IMR-90 (cell line): ENCODE measurements at regions not wholly inside any gene's neighbourhood (a gene's known extent, or its start where the extent isn't known, plus 50 kb on each side); places are given as distances from the start of the nearest gene placed in this dataset.

Experiments used
- ATAC-seq: fragments of 200-7000 bp; cut with Tn5 transposase; 2 replicates; pipeline ENCODE4 v1.9.1; 2020; ENCODE audit warnings: low read depth, mild to moderate bottlenecking, moderate library complexity
- BruUV-seq: library from RNA; stranded (reverse); fragments of 400-500 nt; replicated peaks from 2 replicates; lab custom pipeline; 2021; lab: Mats Ljungman, UMichigan
- CTCF ChIA-PET: fragments of 300-600 bp; formaldehyde crosslinking; extraction: SDS; loops from one replicate; lab custom pipeline; 2021; ENCODE audit warnings: antibody characterized with exemption; lab: Yijun Ruan, JAX
- POLR2A ChIA-PET: fragments of 300-600 bp; sonication (Branson Sonifier 250); formaldehyde crosslinking; loops from one replicate; lab custom pipeline; 2022; ENCODE audit warnings: antibody characterized with exemption; ENCODE audit not compliant: unreplicated experiment; lab: Charles Lee
- DNase-seq: peaks from one replicate; pipeline ENCODE4 v3.0.0; 2013
- H2AFZ ChIP-seq: replicated peaks from 2 replicates; pipeline ENCODE3; 2013; ENCODE audit warnings: low read length, mild to moderate bottlenecking; ENCODE audit not compliant: poor library complexity
- H2AK5ac ChIP-seq: 2 replicates; pipeline ENCODE4 v1.6.1; 2013; ENCODE audit warnings: low read depth, low read length, inconsistent platforms
- H2AK9ac ChIP-seq: replicated peaks from 2 replicates; pipeline ENCODE3; 2013; ENCODE audit warnings: mild to moderate bottlenecking, low read depth, low read length, moderate library complexity; ENCODE audit not compliant: poor library complexity
- H2BK120ac ChIP-seq: 2 replicates; pipeline ENCODE4 v1.6.1; 2013; ENCODE audit warnings: low read depth, low read length, inconsistent platforms
- H2BK15ac ChIP-seq: 3 replicates; pipeline ENCODE4 v1.6.1; 2013; ENCODE audit warnings: low read depth, low read length, inconsistent platforms
- H2BK20ac ChIP-seq: 2 replicates; pipeline ENCODE4 v1.6.1; 2013; ENCODE audit warnings: low read depth, mild to moderate bottlenecking, inconsistent platforms, low read length, moderate library complexity
- H2BK5ac ChIP-seq: 2 replicates; pipeline ENCODE4 v1.6.1; 2013; ENCODE audit warnings: mild to moderate bottlenecking, low read depth, low read length, inconsistent platforms; ENCODE audit not compliant: poor library complexity, severe bottlenecking
- H3K14ac ChIP-seq: replicated peaks from 2 replicates; pipeline ENCODE4 v1.6.1; 2013; ENCODE audit warnings: low read depth, low read length, inconsistent platforms
- H3K18ac ChIP-seq: 2 replicates; pipeline ENCODE4 v1.6.1; 2013; ENCODE audit warnings: low read depth, low read length, control low read depth
- H3K23ac ChIP-seq: 2 replicates; pipeline ENCODE4 v1.6.1; 2013; ENCODE audit warnings: low read depth, low read length, inconsistent platforms
- H3K27ac ChIP-seq: 2 replicates; pipeline ENCODE4 v1.5.1; 2013; ENCODE audit warnings: mild to moderate bottlenecking, control low read depth, low read length; ENCODE audit not compliant: insufficient read depth
- H3K27me3 ChIP-seq: 2 replicates; pipeline ENCODE4 v1.6.1; 2013; ENCODE audit warnings: low read length; ENCODE audit not compliant: control insufficient read depth, insufficient read depth
- H3K36me3 ChIP-seq: 2 replicates; pipeline ENCODE4 v1.6.1; 2013; ENCODE audit warnings: low read length, mixed read lengths; ENCODE audit not compliant: control insufficient read depth, insufficient read depth
- H3K4ac ChIP-seq: 2 replicates; pipeline ENCODE4 v1.6.1; 2013; ENCODE audit warnings: low read depth, low read length, inconsistent platforms
- H3K4me1 ChIP-seq: 2 replicates; pipeline ENCODE4 v1.6.1; 2013; ENCODE audit warnings: low read length, mixed read lengths; ENCODE audit not compliant: control insufficient read depth, insufficient read depth
- H3K4me2 ChIP-seq: 2 replicates; pipeline ENCODE4 v1.6.1; 2013; ENCODE audit warnings: low read depth, mild to moderate bottlenecking, control low read depth, low read length, moderate library complexity
- H3K4me3 ChIP-seq: 2 replicates; pipeline ENCODE4 v1.5.1; 2013; ENCODE audit warnings: low read depth, mild to moderate bottlenecking, control low read depth, low read length, moderate library complexity; ENCODE audit not compliant: insufficient read depth
- H3K56ac ChIP-seq: 2 replicates; pipeline ENCODE4 v1.6.1; 2013; ENCODE audit warnings: low read length, inconsistent platforms; ENCODE audit not compliant: insufficient read depth; ENCODE audit errors: extremely low read depth
- H3K79me1 ChIP-seq, 2 experiments: 2 replicates each; pipeline ENCODE4 v1.6.1; 2013; ENCODE audit warnings: low read length in 2 of 2, inconsistent platforms in 1 of 2, low read depth in 1 of 2
- H3K9ac ChIP-seq: 2 replicates; pipeline ENCODE4 v1.6.1; 2013; ENCODE audit warnings: low read depth, low read length, control low read depth
- H3K9me1 ChIP-seq: 2 replicates; pipeline ENCODE4 v1.6.1; 2013; ENCODE audit warnings: low read length, inconsistent platforms; ENCODE audit not compliant: insufficient read depth
- H3K9me3 ChIP-seq: 2 replicates; pipeline ENCODE4 v1.6.1; 2013; ENCODE audit warnings: low read length; ENCODE audit not compliant: control insufficient read depth, insufficient read depth
- H4K20me1 ChIP-seq: 2 replicates; pipeline ENCODE4 v1.6.1; 2013; ENCODE audit warnings: low read length, inconsistent platforms; ENCODE audit not compliant: insufficient read depth
- H4K5ac ChIP-seq: 2 replicates; pipeline ENCODE4 v1.6.1; 2013; ENCODE audit warnings: mild to moderate bottlenecking, low read depth, low read length, control low read depth
- H4K8ac ChIP-seq, 2 experiments: 2 replicates each; pipeline ENCODE4 v1.6.1; 2013; ENCODE audit warnings: low read depth in 2 of 2, low read length in 2 of 2, control low read depth in 1 of 2, inconsistent platforms in 1 of 2
- H4K91ac ChIP-seq: 2 replicates; pipeline ENCODE4 v1.6.1; 2013; ENCODE audit warnings: low read depth, low read length, inconsistent platforms; ENCODE audit not compliant: insufficient read depth
- BHLHE40 ChIP-seq: fragments of 150-350 bp; IDR thresholded peaks from 2 replicates; pipeline ENCODE4 v1.6.1; 2016; ENCODE audit warnings: mild to moderate bottlenecking, low read depth, low read length
- CEBPB ChIP-seq: IDR thresholded peaks from 2 replicates; pipeline ENCODE4 v1.6.1; 2012; ENCODE audit warnings: low read depth, low read length, improper control_type of control experiment
- CHD1 ChIP-seq: IDR thresholded peaks from 2 replicates; pipeline ENCODE4 v1.6.1; 2012; ENCODE audit warnings: low read depth, low read length, improper control_type of control experiment
- CTCF ChIP-seq: conservative IDR thresholded peaks from 2 replicates; pipeline ENCODE4 v1.5.1; 2012; ENCODE audit warnings: mild to moderate bottlenecking, low read depth, low read length, improper control_type of control experiment
- ELK1 ChIP-seq: fragments of 150-350 bp; IDR thresholded peaks from 2 replicates; pipeline ENCODE4 v1.6.1; 2016; ENCODE audit warnings: low read depth, mild to moderate bottlenecking, low read length, moderate library complexity, borderline replicate concordance
- FOS ChIP-seq: fragments of 150-350 bp; IDR thresholded peaks from 2 replicates; pipeline ENCODE4 v1.6.1; 2016; ENCODE audit warnings: low read depth, low read length
- MAFK ChIP-seq: IDR thresholded peaks from 2 replicates; pipeline ENCODE4 v1.6.1; 2012; ENCODE audit warnings: low read depth, low read length, improper control_type of control experiment
- MAZ ChIP-seq: IDR thresholded peaks from 2 replicates; pipeline ENCODE4 v1.6.1; 2012; ENCODE audit warnings: low read depth, mild to moderate bottlenecking, low read length, improper control_type of control experiment, moderate library complexity, borderline replicate concordance
- MXI1 ChIP-seq: IDR thresholded peaks from 2 replicates; pipeline ENCODE4 v1.6.1; 2012; ENCODE audit warnings: low read depth, mild to moderate bottlenecking, low read length, moderate library complexity, borderline replicate concordance
- NFE2L2 ChIP-seq: fragments of 150-350 bp; IDR thresholded peaks from 2 replicates; pipeline ENCODE4 v1.6.1; 2016; ENCODE audit warnings: low read depth, mild to moderate bottlenecking, low read length
- POLR2A ChIP-seq: IDR thresholded peaks from 2 replicates; pipeline ENCODE4 v1.6.1; 2012; ENCODE audit warnings: mild to moderate bottlenecking, low read depth, low read length
- RAD21 ChIP-seq: IDR thresholded peaks from 2 replicates; pipeline ENCODE4 v1.6.1; 2012; ENCODE audit warnings: low read length, improper control_type of control experiment
- RCOR1 ChIP-seq: IDR thresholded peaks from 2 replicates; pipeline ENCODE4 v1.6.1; 2012; ENCODE audit warnings: mild to moderate bottlenecking, low read length, improper control_type of control experiment; ENCODE audit not compliant: insufficient replicate concordance
- RFX5 ChIP-seq: IDR thresholded peaks from 2 replicates; pipeline ENCODE4 v1.8.0; 2012; ENCODE audit warnings: low read depth, mild to moderate bottlenecking, low read length, moderate library complexity
- SMC3 ChIP-seq: fragments of 150-350 bp; IDR thresholded peaks from 2 replicates; pipeline ENCODE4 v1.6.1; 2016; ENCODE audit warnings: low read depth, mild to moderate bottlenecking, antibody characterized with exemption, low read length, moderate library complexity
- USF2 ChIP-seq: fragments of 150-350 bp; IDR thresholded peaks from 2 replicates; pipeline ENCODE4 v1.6.1; 2017; ENCODE audit warnings: mild to moderate bottlenecking, antibody characterized with exemption, low read length, low read depth
- WGBS, 2 experiments: methylation state at CpG; one replicate each; pipeline versions ENCODE4 v1.1.5 to v1.1.7; 2013; ENCODE audit warnings: missing lambda C conversion rate in 2 of 2; ENCODE audit not compliant: insufficient read length in 1 of 2; ENCODE audit errors: extremely low coverage in 2 of 2; 5-methylcytosine and 5-hydroxymethylcytosine counted together
- dilution Hi-C: fragments of 300-500 bp; cut with HindIII; formaldehyde crosslinking; loops from one replicate; pipeline ENCODE4 v1.14.3; 2018; ENCODE audit warnings: low sequenced_read_pairs; ENCODE audit not compliant: unreplicated experiment
- in situ Hi-C: fragments of 300-500 bp; cut with MboI; formaldehyde crosslinking; loops from 3 replicates; pipeline ENCODE4 v1.14.3; 2019; ENCODE audit warnings: low sequenced_read_pairs, inconsistent platforms, mixed read lengths
- intact Hi-C: fragments of 100-400 bp; cut with micrococcal nuclease; formaldehyde crosslinking; loops from 2 replicates; pipeline ENCODE4 v1.10.0; 2022

- CTCF ChIA-PET = no interaction called here
- BruUV-seq = no TSS peak
- in situ Hi-C loops (no loop called here), dilution Hi-C loops (no loop called here), intact Hi-C loops (no loop called here)
- no peak overlapping the region for H3K14ac ChIP-seq
- no peak overlapping the region for H2AFZ ChIP-seq
- H3K4ac ChIP-seq = no peak overlapping the region
- no peak overlapping the region for H2BK20ac ChIP-seq
- H3K4me1 ChIP-seq = no peaks in the 10 kb centered on the region
- no peaks in the 10 kb centered on the region for H3K9me1 ChIP-seq
- H3K4me3 ChIP-seq = no peak overlapping the region
- H3K36me3 ChIP-seq = no peaks in the 10 kb centered on the region
- H3K27ac ChIP-seq = no peak overlapping the region
- no peak for ATAC-seq
- no peak overlapping the region for H3K23ac ChIP-seq
- no CpG with 5 or more reads among the region's 9 CpGs for WGBS, 2 experiments
- no peak overlapping the region for H2AK5ac ChIP-seq
- no peak overlapping the region for H3K56ac ChIP-seq
- H3K18ac ChIP-seq = no peak overlapping the region
- H3K9ac ChIP-seq = no peak overlapping the region
- H2BK120ac ChIP-seq = no peak overlapping the region
- H4K5ac ChIP-seq = no peak overlapping the region
- H2AK9ac ChIP-seq = no peak overlapping the region
- H2BK5ac ChIP-seq = no peak overlapping the region
- H3K9me3 ChIP-seq = peaks cover 11% of the 10 kb centered on the region
- TF ChIP-seq MAFK (no peak), MXI1 (no peak), NFE2L2 (no peak), USF2 (no peak), FOS (no peak), SMC3 (no peak), MAZ (no peak), RFX5 (no peak), RCOR1 (no peak), POLR2A (no peak), CEBPB (no peak), RAD21 (no peak), CHD1 (no peak), ELK1 (no peak), CTCF (no peak), BHLHE40 (no peak)
- H4K91ac ChIP-seq = no peak overlapping the region
- no peak for DNase-seq
- POLR2A ChIA-PET = no interaction called here
- H4K20me1 ChIP-seq = no peaks in the 10 kb centered on the region
- H2BK15ac ChIP-seq = no peak overlapping the region
- H4K8ac ChIP-seq = no peak overlapping the region
- no peaks in the 10 kb centered on the region for H3K27me3 ChIP-seq
- no peak overlapping the region for H3K4me2 ChIP-seq
- no peaks in the 10 kb centered on the region for H3K79me1 ChIP-seq
Measured at GRCh38 chr18:77478646-77479442, 229.2 kb downstream of the GALR1 start.
